ENCODE measurements at regions not wholly inside any gene's neighbourhood (a gene's known extent, or its start where the extent isn't known, plus 50 kb on each side); places are given as distances from the start of the nearest gene placed in this dataset.

- no peak overlapping the region for H2AK5ac ChIP-seq (ENCODE audit: low read depth, low read length)
- no peak overlapping the region for H3K4me3 ChIP-seq (ENCODE audit: insufficient read depth, low read depth, low read length)
- H3K4me2 ChIP-seq (ENCODE audit: low read depth, low read length) = no peak overlapping the region
- H2BK120ac ChIP-seq (ENCODE audit: low read depth, low read length) = no peak overlapping the region
- dilution Hi-C loops (cut with HindIII; ENCODE audit: low sequenced_read_pairs, unreplicated experiment) = no loop called here
- H2AK9ac ChIP-seq (replicated peaks; ENCODE audit: low read depth, low read length, poor library complexity) = no peak overlapping the region
- H3K27me3 ChIP-seq (ENCODE audit: control insufficient read depth, insufficient read depth, low read length) = no peaks in the 10 kb centered on the region
- H4K20me1 ChIP-seq (ENCODE audit: insufficient read depth, low read length) = no peaks in the 10 kb centered on the region
- H2BK20ac ChIP-seq (ENCODE audit: low read depth, low read length) = no peak overlapping the region
- BruUV-seq (replicated peaks) = no TSS peak
- peaks cover 49% of the 10 kb centered on the region for H3K9me3 ChIP-seq (ENCODE audit: control insufficient read depth, insufficient read depth, low read length)
- H2AFZ ChIP-seq (replicated peaks; ENCODE audit: low read length, poor library complexity) = no peak overlapping the region
- H3K27ac ChIP-seq (ENCODE audit: insufficient read depth, low read length) = no peak overlapping the region
- in situ Hi-C loops (cut with MboI; ENCODE audit: low sequenced_read_pairs) = no loop called here
- H3K56ac ChIP-seq (ENCODE audit: extremely low read depth, insufficient read depth, low read length) = no peak overlapping the region
- ATAC-seq (ENCODE audit: low read depth) (no peak), DNase-seq (no peak)
- CTCF ChIA-PET = no interaction called here
- H2BK15ac ChIP-seq (ENCODE audit: low read depth, low read length) = no peak overlapping the region
- H3K4me1 ChIP-seq (ENCODE audit: control insufficient read depth, insufficient read depth, low read length) = no peaks in the 10 kb centered on the region
- no peak overlapping the region for H3K23ac ChIP-seq (ENCODE audit: low read depth, low read length)
- intact Hi-C loops (cut with micrococcal nuclease) = no loop called here
- H3K36me3 ChIP-seq (ENCODE audit: control insufficient read depth, insufficient read depth, low read length) = no peaks in the 10 kb centered on the region
- 76% methylated on average over 7 of the region's 23 CpGs; no CpG with 5 or more reads in 1 of the 2 experiments for WGBS, 2 experiments (ENCODE audit: extremely low coverage in 2 of 2, insufficient read length in 1 of 2)
- no peak overlapping the region for H3K14ac ChIP-seq (replicated peaks; ENCODE audit: low read depth, low read length)
- H3K18ac ChIP-seq (ENCODE audit: low read depth, low read length) = no peak overlapping the region
- no peak overlapping the region for H3K4ac ChIP-seq (ENCODE audit: low read depth, low read length)
- H4K8ac ChIP-seq (ENCODE audit: low read depth in 2 of 2, low read length in 2 of 2) = no peak overlapping the region
- no peak for TF ChIP-seq RCOR1 (IDR thresholded peaks at IDR 0.05; ENCODE audit: insufficient replicate concordance, low read length)
- no peak for TF ChIP-seq FOS (IDR thresholded peaks at IDR 0.05; ENCODE audit: low read depth, low read length)
- TF ChIP-seq MAFK (IDR thresholded peaks at IDR 0.05; ENCODE audit: low read depth, low read length) = no peak
- no peak for TF ChIP-seq CHD1 (IDR thresholded peaks at IDR 0.05; ENCODE audit: low read depth, low read length)
- TF ChIP-seq POLR2A (IDR thresholded peaks at IDR 0.05; ENCODE audit: low read depth, low read length) = no peak
- no peak for TF ChIP-seq NFE2L2 (IDR thresholded peaks at IDR 0.05; ENCODE audit: low read depth, low read length)
- TF ChIP-seq RAD21 (IDR thresholded peaks at IDR 0.05; ENCODE audit: low read length) = no peak
- TF ChIP-seq USF2 (IDR thresholded peaks at IDR 0.05; ENCODE audit: low read depth, low read length) = no peak
- no peak for TF ChIP-seq CEBPB (IDR thresholded peaks at IDR 0.05; ENCODE audit: low read depth, low read length)
- no peak for TF ChIP-seq ELK1 (IDR thresholded peaks at IDR 0.05; ENCODE audit: borderline replicate concordance, low read depth, low read length)
- no peak for TF ChIP-seq SMC3 (IDR thresholded peaks at IDR 0.05; ENCODE audit: low read depth, low read length)
- H3K9ac ChIP-seq (ENCODE audit: low read depth, low read length) = no peak overlapping the region
- H3K79me1 ChIP-seq (ENCODE audit: low read depth in 1 of 2, low read length in 2 of 2) = no peaks in the 10 kb centered on the region
- no peak overlapping the region for H4K5ac ChIP-seq (ENCODE audit: low read depth, low read length)
- POLR2A ChIA-PET (ENCODE audit: unreplicated experiment) = no interaction called here
- no peaks in the 10 kb centered on the region for H3K9me1 ChIP-seq (ENCODE audit: insufficient read depth, low read length)
- H4K91ac ChIP-seq (ENCODE audit: insufficient read depth, low read depth, low read length) = no peak overlapping the region
- no peak overlapping the region for H2BK5ac ChIP-seq (ENCODE audit: low read depth, low read length, poor library complexity, severe bottlenecking)
Observed at GRCh38 chr6:167739721-167740475, 86.8 kb upstream of the AFDN start.

All from IMR-90 (cell line).